Ishikawa (cell line): ENCODE measurements at regions not wholly inside any gene's neighbourhood (a gene's known extent, or its start where the extent isn't known, plus 50 kb on each side); places are given as distances from the start of the nearest gene placed in this dataset.
A peak's percentile ranks its signal among the peaks of the same experiment; 100 is the strongest.

ENCODE experiments used
- CEBPB ChIP-seq: IDR thresholded peaks from 2 replicates; pipeline ENCODE4 v1.6.1; 2012
- CREB1 ChIP-seq: IDR thresholded peaks from 2 replicates; pipeline ENCODE4 v1.6.1; 2012; ENCODE audit warnings: low read depth
- EGR1 ChIP-seq: IDR thresholded peaks from 2 replicates; pipeline ENCODE4 v1.6.1; 2012
- EP300 ChIP-seq: IDR thresholded peaks from 2 replicates; pipeline ENCODE4 v1.6.1; 2012; ENCODE audit warnings: borderline replicate concordance
- FOXM1 ChIP-seq: IDR thresholded peaks from 2 replicates; pipeline ENCODE4 v1.6.1; 2012; ENCODE audit warnings: low read depth, borderline replicate concordance
- NFIC ChIP-seq: IDR thresholded peaks from 2 replicates; pipeline ENCODE4 v1.6.1; 2012
- RAD21 ChIP-seq: IDR thresholded peaks from 2 replicates; pipeline ENCODE4 v1.6.1; 2012; ENCODE audit warnings: low read depth
- TAF1 ChIP-seq: IDR thresholded peaks from 2 replicates; pipeline ENCODE4 v1.6.1; 2012; ENCODE audit warnings: low read depth, mild to moderate bottlenecking
- TCF12 ChIP-seq: IDR thresholded peaks from 2 replicates; pipeline ENCODE4 v1.6.1; 2012; ENCODE audit warnings: low read depth
- TEAD4 ChIP-seq: IDR thresholded peaks from 2 replicates; pipeline ENCODE4 v1.6.1; 2012
- YY1 ChIP-seq: IDR thresholded peaks from 2 replicates; pipeline ENCODE4 v1.6.1; 2012; ENCODE audit warnings: low read depth
- ZBTB7A ChIP-seq: IDR thresholded peaks from 2 replicates; pipeline ENCODE4 v1.6.1; 2012; ENCODE audit warnings: low read depth
- TF ChIP-seq, protein P1 (sequence below): IDR thresholded peaks from 2 replicates; pipeline ENCODE4 v1.6.1; 2012
- TF ChIP-seq, protein P2 (sequence below): IDR thresholded peaks from 2 replicates; pipeline ENCODE4 v1.6.1; 2012; ENCODE audit warnings: low read depth, mild to moderate bottlenecking
- TF ChIP-seq, protein P3 (sequence below): IDR thresholded peaks from 2 replicates; pipeline ENCODE4 v1.6.1; 2012

DNA sequence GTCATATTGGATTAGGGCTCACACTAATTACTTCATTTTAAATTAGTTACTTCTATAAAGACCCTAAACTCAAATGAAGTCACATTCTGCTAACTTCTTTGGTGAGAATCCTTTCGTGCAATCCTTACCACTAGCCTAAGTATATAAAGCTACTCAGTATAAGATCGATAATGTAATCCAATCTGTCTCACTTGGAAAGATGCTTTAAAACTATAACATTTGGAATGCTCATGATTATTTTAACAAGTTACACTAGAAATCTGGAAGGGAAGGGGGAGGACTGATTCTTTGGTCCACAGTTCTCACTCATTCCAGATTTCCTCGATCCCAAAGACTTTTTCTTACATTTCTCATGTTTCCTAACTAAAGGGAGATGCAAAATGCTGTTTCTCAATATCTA is 336.4 kb upstream of the SLIT2 start:
- no peak for TF ChIP-seq TEAD4

DNA sequence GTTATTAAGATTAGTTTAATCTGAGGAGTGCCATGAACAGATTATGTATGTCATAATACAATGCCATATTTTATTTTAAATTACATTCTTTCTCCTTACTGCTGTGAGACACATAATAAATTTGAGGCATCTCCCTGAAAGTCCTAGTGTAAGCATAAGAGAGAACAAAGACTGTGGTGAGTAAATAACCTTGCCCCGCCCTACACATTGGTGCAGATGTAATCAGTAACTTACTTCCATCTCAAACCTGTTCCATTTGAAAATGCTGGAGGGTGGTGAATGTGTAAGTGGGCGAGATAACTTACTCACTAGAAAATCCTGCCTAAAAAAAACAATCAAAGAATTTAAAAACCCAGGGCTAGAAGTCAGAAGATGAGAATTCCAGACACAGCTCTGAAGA is 338.1 kb upstream of the SLIT2 start:
- TF ChIP-seq TEAD4 = no peak
- TF ChIP-seq YY1 = no peak
- TF ChIP-seq, protein P1, sequence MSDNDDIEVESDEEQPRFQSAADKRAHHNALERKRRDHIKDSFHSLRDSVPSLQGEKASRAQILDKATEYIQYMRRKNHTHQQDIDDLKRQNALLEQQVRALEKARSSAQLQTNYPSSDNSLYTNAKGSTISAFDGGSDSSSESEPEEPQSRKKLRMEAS = no peak
- TF ChIP-seq EGR1 = no peak
- TF ChIP-seq TAF1 = no peak
- no peak for TF ChIP-seq RAD21
- no peak for TF ChIP-seq CREB1
- TF ChIP-seq FOXM1 = no peak
- TF ChIP-seq, protein P2, sequence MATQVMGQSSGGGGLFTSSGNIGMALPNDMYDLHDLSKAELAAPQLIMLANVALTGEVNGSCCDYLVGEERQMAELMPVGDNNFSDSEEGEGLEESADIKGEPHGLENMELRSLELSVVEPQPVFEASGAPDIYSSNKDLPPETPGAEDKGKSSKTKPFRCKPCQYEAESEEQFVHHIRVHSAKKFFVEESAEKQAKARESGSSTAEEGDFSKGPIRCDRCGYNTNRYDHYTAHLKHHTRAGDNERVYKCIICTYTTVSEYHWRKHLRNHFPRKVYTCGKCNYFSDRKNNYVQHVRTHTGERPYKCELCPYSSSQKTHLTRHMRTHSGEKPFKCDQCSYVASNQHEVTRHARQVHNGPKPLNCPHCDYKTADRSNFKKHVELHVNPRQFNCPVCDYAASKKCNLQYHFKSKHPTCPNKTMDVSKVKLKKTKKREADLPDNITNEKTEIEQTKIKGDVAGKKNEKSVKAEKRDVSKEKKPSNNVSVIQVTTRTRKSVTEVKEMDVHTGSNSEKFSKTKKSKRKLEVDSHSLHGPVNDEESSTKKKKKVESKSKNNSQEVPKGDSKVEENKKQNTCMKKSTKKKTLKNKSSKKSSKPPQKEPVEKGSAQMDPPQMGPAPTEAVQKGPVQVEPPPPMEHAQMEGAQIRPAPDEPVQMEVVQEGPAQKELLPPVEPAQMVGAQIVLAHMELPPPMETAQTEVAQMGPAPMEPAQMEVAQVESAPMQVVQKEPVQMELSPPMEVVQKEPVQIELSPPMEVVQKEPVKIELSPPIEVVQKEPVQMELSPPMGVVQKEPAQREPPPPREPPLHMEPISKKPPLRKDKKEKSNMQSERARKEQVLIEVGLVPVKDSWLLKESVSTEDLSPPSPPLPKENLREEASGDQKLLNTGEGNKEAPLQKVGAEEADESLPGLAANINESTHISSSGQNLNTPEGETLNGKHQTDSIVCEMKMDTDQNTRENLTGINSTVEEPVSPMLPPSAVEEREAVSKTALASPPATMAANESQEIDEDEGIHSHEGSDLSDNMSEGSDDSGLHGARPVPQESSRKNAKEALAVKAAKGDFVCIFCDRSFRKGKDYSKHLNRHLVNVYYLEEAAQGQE = no peak
- TF ChIP-seq EP300 = no peak
- no peak for TF ChIP-seq TCF12
- no peak for TF ChIP-seq NFIC
- TF ChIP-seq ZBTB7A = no peak
- TF ChIP-seq, protein P3, sequence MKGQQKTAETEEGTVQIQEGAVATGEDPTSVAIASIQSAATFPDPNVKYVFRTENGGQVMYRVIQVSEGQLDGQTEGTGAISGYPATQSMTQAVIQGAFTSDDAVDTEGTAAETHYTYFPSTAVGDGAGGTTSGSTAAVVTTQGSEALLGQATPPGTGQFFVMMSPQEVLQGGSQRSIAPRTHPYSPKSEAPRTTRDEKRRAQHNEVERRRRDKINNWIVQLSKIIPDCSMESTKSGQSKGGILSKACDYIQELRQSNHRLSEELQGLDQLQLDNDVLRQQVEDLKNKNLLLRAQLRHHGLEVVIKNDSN = no peak
- TF ChIP-seq CEBPB = no peak

DNA sequence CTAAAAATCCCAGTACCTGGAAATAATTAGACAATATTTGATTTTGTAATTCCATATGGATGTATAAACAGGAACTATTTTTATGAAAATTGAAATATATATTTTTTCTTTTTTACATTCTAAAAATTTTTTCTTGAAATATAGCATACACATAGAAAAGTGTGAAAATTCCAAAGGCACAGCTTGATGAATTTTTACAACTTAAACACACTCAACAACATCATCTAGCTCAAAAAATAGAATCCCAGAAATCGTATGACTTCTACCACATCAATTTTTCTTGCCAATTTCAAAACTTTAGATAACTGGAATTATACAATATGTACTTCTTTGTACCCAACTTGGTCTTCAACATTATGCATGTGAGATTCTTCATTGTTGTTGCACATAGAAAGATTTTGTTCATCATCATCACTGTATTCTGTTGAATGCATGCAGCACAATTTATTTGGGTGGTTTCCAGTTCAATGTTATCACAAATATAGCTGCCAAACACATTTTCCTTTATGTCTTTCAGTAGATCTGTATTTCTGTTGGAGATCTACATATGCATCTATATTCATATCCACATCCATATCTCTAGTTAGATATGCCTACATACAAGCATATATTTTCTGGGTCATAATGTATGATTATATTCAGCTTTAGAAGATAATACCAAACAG is 340.7 kb upstream of the SLIT2 start:
- TF ChIP-seq YY1 = no peak
- TF ChIP-seq TAF1 = no peak
- TF ChIP-seq ZBTB7A = no peak
- TF ChIP-seq CEBPB = no peak
- TF ChIP-seq, protein P3 = no peak
- TF ChIP-seq CREB1 = no peak
- TF ChIP-seq NFIC = no peak
- TF ChIP-seq, protein P1 = no peak

DNA sequence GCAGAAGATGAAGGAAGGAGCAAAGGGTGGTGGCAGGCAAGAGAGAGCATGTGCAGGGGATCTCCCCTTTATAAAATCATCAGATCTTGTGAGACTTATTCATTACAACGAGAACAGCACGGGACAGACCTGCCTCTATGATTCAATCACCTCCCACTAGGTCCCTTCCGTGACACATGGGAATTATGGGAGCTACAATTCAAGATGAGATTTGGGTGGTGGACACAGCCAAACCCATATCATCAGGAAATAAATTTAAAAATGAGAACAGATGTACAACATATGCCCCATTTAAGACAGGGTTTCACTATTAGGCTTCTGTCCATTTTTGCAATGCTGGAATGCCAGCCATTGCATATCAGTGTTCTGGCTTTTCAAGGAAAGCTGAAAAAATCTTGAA is 346.7 kb upstream of the SLIT2 start:
- TF ChIP-seq CREB1 (no peak), YY1 (no peak), CEBPB (no peak), RAD21 (no peak)
- TF ChIP-seq, protein P1 = no peak

DNA sequence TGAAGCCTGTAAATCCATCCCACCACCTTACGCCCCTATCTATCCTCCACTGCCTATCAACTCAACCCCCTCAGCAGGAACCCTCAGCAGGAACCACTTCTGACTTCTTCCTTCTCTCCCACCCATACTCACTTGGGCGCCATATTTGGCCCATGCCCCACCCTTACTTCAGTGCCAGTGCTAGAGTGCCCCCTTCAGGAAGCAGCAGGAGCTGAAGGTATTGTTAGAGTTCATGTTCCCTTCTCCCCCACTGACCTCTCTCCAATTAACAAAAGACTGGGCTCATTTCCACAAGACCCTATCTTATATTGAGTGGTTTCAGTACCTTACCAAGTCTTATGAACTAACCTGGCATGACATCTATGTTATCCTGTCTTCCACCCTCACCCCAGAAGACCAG is 363.1 kb upstream of the SLIT2 start:
- TF ChIP-seq RAD21 = peak; percentile 49
- TF ChIP-seq YY1 = no peak

DNA sequence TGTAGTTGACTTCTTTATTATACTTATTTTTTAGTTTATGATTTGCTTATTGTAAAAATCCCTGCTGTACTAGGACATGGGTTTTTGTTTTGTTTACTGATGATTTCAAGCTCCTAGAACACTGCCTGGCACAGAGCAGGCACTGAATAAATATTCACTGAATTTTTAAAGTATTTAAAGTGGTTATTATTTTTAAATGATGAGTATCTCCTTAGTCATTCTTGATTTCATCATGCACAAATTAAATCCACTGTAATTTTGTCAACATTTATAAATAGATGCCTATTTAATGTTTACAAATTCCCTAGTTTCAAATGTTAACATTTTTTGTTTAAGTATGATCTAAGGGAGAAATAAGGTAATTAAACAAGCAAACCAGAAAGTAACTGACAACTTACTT is 367.9 kb upstream of the SLIT2 start:
- TF ChIP-seq RAD21 (no peak), TEAD4 (no peak)

DNA sequence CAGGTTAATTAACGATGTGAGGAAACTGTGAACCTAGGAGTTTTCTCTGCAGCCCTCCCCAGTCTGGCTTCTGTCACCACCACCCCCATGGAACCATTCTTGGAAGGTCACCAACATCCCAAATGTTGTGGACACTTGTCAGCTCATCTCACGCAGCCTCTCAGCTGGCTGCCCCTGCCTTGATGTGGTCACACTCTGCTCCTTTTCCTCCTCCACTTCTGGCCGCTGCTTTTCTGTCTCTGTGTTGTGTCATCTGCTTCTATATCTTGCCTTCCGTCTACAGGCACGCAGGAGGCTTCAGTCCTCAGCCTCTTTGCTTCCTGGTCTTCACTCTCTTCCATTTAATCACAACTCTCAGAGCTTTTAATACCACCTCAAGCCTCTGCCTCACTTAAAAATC is 371.5 kb upstream of the SLIT2 start:
- TF ChIP-seq, protein P2 = no peak
- TF ChIP-seq FOXM1 (no peak), NFIC (no peak), TCF12 (no peak), TEAD4 (no peak), EGR1 (no peak), TAF1 (no peak), YY1 (no peak), CREB1 (no peak)
- TF ChIP-seq, protein P3 = no peak
